Thyroid gland (tissue), 4 donors: ENCODE measurements at regions not wholly inside any gene's neighbourhood (a gene's known extent, or its start where the extent isn't known, plus 50 kb on each side); places are given as distances from the start of the nearest gene placed in this dataset.

ENCODE experiments used
- POLR2A ChIP-seq, 2 donors: fragments of 450-650 bp; IDR thresholded peaks; one replicate each; pipeline ENCODE4 v1.6.1; 2017; ENCODE audit warnings: antibody characterized with exemption in 2 of 2, mild to moderate bottlenecking in 2 of 2, moderate library complexity in 1 of 2
- TF ChIP-seq, protein P1 (sequence below), 6 experiments: fragments of 200-600 bp in 3 of 6; fragments of 450-650 bp in 3 of 6; sonication (generic) in 3 of 6; IDR thresholded peaks; one replicate each; pipeline ENCODE4 v1.5.1; 2016 to 2019; ENCODE audit warnings: antibody characterized with exemption in 6 of 6, mild to moderate bottlenecking in 2 of 6, inconsistent platforms in 1 of 6, moderate library complexity in 1 of 6

GRCh38 chr21:38742580-38743260 is 63.0 kb upstream of the ETS2 start:
- TF ChIP-seq, protein P1, sequence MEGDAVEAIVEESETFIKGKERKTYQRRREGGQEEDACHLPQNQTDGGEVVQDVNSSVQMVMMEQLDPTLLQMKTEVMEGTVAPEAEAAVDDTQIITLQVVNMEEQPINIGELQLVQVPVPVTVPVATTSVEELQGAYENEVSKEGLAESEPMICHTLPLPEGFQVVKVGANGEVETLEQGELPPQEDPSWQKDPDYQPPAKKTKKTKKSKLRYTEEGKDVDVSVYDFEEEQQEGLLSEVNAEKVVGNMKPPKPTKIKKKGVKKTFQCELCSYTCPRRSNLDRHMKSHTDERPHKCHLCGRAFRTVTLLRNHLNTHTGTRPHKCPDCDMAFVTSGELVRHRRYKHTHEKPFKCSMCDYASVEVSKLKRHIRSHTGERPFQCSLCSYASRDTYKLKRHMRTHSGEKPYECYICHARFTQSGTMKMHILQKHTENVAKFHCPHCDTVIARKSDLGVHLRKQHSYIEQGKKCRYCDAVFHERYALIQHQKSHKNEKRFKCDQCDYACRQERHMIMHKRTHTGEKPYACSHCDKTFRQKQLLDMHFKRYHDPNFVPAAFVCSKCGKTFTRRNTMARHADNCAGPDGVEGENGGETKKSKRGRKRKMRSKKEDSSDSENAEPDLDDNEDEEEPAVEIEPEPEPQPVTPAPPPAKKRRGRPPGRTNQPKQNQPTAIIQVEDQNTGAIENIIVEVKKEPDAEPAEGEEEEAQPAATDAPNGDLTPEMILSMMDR (IDR thresholded peaks at IDR 0.05), result no peak
- no peak for TF ChIP-seq POLR2A (IDR thresholded peaks at IDR 0.05)
